CMK (cell line): ENCODE measurements at regions not wholly inside any gene's neighbourhood (a gene's known extent, or its start where the extent isn't known, plus 50 kb on each side); places are given as distances from the start of the nearest gene placed in this dataset.
"Not testable (repeated sequence)": the region's sequence is repeated elsewhere in the genome, so short reads cannot be mapped to it uniquely, and the experiment has no call there.

Experiments used
- DNase-seq: peaks from one replicate; pipeline ENCODE4 v3.0.0-alpha.2; 2010; ENCODE audit warnings: low read depth

GRCh38 chr7:10284001-10284400 lies 689.7 kb upstream of the PHF14 start:
- DNase-seq = no peak

- DNase-seq = no peak
These were observed 674.3 kb upstream of the PHF14 start for GRCh38 chr7:10299384-10299783.

- DNase-seq = no peak
These were observed 673.1 kb upstream of the PHF14 start for GRCh38 chr7:10300577-10300976.

- no peak for DNase-seq
These were observed 665.4 kb upstream of the PHF14 start for GRCh38 chr7:10308276-10308675.

GRCh38 chr7:10312942-10313341 lies 660.7 kb upstream of the PHF14 start:
- DNase-seq = no peak

GRCh38 chr7:10315881-10316280 lies 657.8 kb upstream of the PHF14 start:
- no peak for DNase-seq

- no peak for DNase-seq
These were observed 657.2 kb upstream of the PHF14 start for GRCh38 chr7:10316488-10316887.

- DNase-seq = no peak
These were observed 648.3 kb upstream of the PHF14 start for GRCh38 chr7:10325395-10325794.

- DNase-seq = no peak
These were observed 630.6 kb upstream of the PHF14 start for GRCh38 chr7:10343108-10343507.

GRCh38 chr7:10346032-10346431 lies 627.6 kb upstream of the PHF14 start:
- DNase-seq = no peak

- no peak for DNase-seq
These were observed 617.9 kb upstream of the PHF14 start for GRCh38 chr7:10355816-10356215.

GRCh38 chr7:10360050-10360449 lies 613.6 kb upstream of the PHF14 start:
- DNase-seq = no peak

- DNase-seq = no peak
These were observed 571.9 kb upstream of the PHF14 start for GRCh38 chr7:10401793-10402192.

- DNase-seq = peak; percentile 2
These were observed 561.2 kb upstream of the PHF14 start for GRCh38 chr7:10412422-10413019.

GRCh38 chr7:10418985-10419384 lies 554.7 kb upstream of the PHF14 start:
- DNase-seq = no peak

GRCh38 chr7:10429031-10429430 lies 544.6 kb upstream of the PHF14 start:
- DNase-seq = no peak

GRCh38 chr7:10429511-10429910 lies 544.2 kb upstream of the PHF14 start:
- DNase-seq = no peak

- no peak for DNase-seq
These were observed 537.4 kb upstream of the PHF14 start for GRCh38 chr7:10436302-10436701.

- no peak for DNase-seq
These were observed 534.6 kb upstream of the PHF14 start for GRCh38 chr7:10439027-10439426.

GRCh38 chr7:10455936-10456335 lies 517.7 kb upstream of the PHF14 start:
- no peak for DNase-seq

GRCh38 chr7:10460474-10460873 lies 513.2 kb upstream of the PHF14 start:
- no peak for DNase-seq

- DNase-seq = no peak
These were observed 510.0 kb upstream of the PHF14 start for GRCh38 chr7:10463701-10464100.

GRCh38 chr7:10465536-10465935 lies 508.1 kb upstream of the PHF14 start:
- not testable (repeated sequence) for DNase-seq

GRCh38 chr7:10468908-10469307 lies 504.8 kb upstream of the PHF14 start:
- no peak for DNase-seq

GRCh38 chr7:10469476-10469875 lies 504.2 kb upstream of the PHF14 start:
- DNase-seq = no peak
